HG02588 (cell line): ENCODE measurements at regions not wholly inside any gene's neighbourhood (a gene's known extent, or its start where the extent isn't known, plus 50 kb on each side); places are given as distances from the start of the nearest gene placed in this dataset.
"Not testable (repeated sequence)": the region's sequence is repeated elsewhere in the genome, so short reads cannot be mapped to it uniquely, and the experiment has no call there.

ENCODE experiments used
- ATAC-seq: cut with Tn5 transposase; IDR thresholded peaks from one replicate; pipeline ENCODE4 v1.9.1; 2021; ENCODE audit warnings: mild to moderate bottlenecking, moderate library complexity; ENCODE audit not compliant: unreplicated experiment

- ATAC-seq: no peak
These were observed 81.4 kb downstream of the RERGL start for GRCh38 chr12:18008642-18009041.

DNA sequence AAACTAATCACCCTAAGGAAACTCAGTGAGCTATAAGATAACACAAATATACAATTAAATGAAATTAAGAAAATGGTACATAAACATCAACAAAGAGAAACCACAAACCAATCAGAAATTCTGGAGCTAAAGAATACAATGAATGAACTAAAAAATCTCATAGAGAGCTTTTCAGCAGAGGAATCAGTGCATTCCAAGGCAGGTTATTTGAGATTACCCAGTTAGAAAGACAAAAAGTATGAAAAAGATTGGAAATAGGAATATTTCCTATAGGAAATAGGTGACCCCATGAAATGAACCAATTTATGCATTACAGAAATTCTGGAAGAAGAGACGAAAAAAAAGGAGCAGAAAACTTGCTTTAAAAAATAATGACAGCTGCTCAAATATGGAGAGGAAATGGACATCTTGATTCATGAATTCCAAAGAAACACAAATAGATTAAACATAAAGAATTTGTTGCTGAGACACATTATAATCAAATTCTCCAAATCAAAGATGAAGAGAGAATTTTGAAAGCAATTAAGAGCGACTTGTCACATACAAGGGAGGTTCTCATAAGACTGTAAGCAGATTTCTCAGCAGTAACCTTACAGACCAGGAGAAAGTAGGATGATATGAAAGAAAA is 90.7 kb downstream of the RERGL start:
- no peak for ATAC-seq

GRCh38 chr12:17992002-17992656 is 97.9 kb downstream of the RERGL start:
- peak; percentile 81 for ATAC-seq

GRCh38 chr12:17982556-17982955 is 107.4 kb downstream of the RERGL start:
- ATAC-seq: no peak

GRCh38 chr12:17976202-17976601 is 113.8 kb downstream of the RERGL start:
- no peak for ATAC-seq

DNA sequence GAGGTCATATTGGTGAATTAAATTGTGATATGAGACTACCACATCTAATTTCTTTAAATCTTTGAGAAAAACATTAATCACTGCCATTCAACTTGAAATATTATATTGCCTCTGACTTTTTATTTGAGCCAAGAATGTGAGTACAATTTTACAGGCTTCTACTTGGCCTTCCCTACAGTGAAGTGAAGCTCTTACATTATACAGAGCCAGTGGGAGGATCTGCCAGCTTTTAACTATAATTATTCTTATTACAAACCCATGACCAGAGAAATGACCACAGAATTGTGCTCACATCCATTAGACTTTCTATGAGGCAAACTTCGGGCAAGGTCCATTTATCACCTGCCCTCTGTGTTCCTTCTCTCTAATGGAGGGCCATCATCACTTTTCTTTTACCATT is 114.2 kb downstream of the RERGL start:
- ATAC-seq: no peak

DNA sequence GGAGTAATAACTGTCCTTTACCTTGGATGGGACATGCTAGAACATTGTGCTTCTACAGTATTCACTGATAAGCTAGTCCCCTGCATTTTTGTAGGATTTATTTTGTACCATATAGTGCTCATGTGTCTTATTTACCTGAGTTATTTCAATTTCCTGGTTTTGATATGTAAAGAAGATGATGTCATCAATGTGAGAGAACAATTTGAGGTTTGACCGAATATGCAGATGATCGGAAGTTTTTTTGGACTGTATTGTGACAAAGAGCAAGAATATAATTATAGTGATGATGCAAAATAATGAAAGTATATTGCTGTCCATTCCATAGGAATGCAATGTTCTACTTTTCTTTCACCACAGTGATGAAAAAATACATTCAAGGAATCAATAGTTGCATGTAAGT is 114.8 kb downstream of the RERGL start:
- no peak for ATAC-seq

DNA sequence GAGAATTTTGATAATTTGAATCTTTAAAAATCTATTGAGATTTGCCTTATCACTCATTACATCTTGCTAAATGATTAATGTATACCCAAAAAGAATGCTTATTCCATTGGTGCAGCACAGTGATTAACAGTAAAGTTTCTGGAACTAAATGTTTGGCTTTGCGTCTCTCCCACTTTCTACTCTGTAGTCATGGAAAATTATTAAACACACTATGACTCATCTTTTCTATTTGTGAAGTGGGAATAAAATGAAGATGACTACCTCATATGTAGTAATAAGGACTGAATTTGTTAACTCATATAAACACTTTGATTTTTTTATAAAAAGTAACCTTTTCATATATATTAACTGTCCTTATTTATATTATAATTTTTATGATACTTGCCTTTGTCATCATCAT is 118.1 kb downstream of the RERGL start:
- ATAC-seq: no peak

DNA sequence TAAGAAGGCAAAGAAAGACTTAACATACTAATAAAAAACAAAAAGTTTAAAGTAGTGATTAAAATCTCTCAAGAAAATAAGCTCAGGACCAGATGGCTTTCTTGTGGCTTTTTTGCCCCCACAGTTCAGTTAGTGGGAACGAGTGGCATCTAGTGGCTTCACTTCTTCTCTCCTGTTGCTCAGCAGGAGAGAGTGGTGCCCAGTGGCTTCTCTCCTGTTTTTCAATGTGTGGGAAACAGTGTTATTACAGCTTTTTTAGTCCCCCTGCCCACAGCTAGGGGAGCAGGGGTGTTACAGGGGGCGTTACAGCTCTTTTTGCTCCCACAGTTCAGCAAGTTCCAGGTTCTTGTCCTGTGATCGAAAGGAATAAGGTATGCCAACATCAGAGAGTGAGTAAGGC is 135.2 kb downstream of the RERGL start:
- ATAC-seq: no peak

- ATAC-seq: no peak
These were observed 139.1 kb downstream of the RERGL start for GRCh38 chr12:17950898-17951297.

DNA sequence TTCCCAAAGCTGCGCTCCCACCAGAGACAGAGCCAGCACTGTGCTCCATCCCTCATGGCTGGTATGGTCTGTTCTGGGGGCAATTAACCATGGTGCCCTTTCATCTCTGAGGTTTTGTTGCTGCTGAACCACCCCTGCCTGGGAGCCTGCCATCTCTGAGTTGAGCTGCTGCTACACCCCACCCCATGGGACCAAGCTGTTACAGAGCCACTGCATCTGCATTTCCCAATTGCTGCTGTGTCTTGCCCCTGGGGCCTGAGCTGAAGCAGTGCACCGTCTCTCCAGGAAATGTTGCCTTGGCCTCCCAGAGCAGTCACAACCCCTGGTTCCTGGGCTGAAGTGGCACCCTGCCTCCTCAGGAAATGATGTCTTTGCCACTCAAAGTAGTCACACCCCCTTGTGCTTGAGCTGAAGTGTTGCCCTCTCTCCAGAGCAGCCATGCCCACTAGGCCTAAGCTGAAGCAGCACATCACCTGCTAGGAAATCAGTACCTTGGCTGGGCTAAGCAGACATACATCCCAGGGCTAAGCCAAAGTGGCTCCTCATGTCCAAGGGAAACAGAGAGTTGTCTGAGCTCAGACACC is 140.3 kb downstream of the RERGL start:
- ATAC-seq: no peak

DNA sequence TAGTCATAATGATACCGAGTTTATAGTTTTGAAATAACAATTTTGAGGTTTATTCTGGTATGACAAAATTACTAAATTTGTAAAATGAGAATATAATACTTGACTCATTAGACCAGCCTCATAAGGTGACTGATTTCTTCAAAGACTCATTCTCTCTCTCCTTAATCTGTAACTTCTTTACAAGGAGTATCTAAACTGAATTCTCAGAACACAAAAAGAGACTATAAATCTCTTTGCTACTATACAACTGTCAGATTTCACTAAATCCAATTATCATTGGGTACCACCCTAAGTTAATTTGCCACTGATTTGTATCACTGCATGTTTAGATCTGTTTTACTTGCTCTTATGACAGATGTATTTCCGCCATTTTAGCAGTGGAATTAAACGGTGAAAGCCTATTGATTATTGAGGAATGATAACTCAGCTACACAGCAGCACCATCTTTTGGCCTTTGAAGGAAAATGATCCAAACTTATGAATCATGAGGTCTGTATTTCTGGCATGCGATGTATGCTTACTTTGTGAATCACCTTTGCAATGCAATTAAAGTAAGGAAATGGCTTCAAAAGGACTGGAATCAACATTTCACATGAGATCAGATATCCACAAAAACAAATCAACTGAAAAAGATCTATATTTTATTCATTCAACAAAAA is 161.2 kb downstream of the RERGL start:
- ATAC-seq: no peak

GRCh38 chr12:17918013-17918412 is 172.0 kb downstream of the RERGL start:
- no peak for ATAC-seq

- no peak for ATAC-seq
These were observed 205.4 kb downstream of the RERGL start for GRCh38 chr12:17884581-17884980.

- ATAC-seq: no peak
These were observed 211.3 kb downstream of the RERGL start for GRCh38 chr12:17878714-17879113.

GRCh38 chr12:17875230-17875629 is 214.8 kb downstream of the RERGL start:
- no peak for ATAC-seq

DNA sequence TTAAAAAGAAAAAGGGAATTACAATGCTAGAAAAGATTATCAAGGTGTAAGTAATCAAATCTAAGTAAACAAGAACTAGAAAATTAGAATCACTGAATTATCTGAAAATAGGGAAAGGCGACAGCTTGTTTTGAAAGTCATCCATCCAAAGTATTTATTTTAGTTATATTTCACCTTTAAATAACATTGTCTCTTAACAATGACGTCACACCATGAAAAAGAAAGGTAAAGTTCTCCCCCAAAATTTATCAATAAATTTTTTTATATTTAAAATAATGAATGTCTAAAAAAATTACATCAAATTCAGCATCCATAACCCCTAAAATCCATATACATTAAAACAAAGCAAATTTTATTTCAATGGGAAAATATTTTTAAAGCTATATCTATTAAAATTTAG is 223.2 kb downstream of the RERGL start:
- no peak for ATAC-seq

DNA sequence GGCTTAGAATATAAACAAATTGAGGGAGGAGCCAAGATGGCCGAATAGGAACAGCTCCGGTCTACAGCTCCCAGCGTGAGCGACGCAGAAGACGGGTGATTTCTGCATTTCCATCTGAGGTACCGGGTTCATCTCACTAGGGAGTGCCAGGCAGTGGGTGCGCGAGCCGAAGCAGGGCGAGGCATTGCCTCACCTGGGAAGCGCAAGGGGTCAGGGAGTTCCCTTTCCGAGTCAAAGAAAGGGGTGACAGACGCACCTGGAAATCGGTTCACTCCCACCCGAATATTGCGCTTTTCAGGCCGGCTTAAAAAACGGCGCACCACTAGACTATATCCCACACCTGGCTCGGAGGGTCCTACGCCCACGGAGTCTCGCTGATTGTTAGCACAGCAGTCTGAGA is 234.4 kb downstream of the RERGL start:
- not testable (repeated sequence) for ATAC-seq

- no peak for ATAC-seq
These were observed 236.9 kb downstream of the RERGL start for GRCh38 chr12:17853054-17853453.

DNA sequence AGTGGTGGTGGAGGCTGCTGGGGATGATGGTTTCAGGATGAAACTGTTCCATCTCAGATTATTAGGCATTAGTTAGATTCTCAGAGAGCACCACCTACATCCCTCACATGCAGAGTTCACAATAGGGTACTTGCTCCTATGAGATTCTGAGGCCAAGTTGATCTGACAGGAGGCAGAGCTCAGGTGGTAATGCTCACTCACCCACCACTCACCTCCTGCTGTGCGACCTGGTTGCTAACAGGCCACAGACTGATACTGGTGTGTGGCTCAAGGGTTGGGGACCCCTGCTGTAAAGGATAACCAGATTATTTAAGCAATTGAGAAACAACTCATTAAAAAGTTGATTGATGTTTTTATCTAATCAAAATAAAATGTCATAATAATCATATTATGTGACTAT is 248.5 kb downstream of the RERGL start:
- no peak for ATAC-seq

GRCh38 chr12:17829813-17830212 is 260.2 kb downstream of the RERGL start:
- no peak for ATAC-seq

DNA sequence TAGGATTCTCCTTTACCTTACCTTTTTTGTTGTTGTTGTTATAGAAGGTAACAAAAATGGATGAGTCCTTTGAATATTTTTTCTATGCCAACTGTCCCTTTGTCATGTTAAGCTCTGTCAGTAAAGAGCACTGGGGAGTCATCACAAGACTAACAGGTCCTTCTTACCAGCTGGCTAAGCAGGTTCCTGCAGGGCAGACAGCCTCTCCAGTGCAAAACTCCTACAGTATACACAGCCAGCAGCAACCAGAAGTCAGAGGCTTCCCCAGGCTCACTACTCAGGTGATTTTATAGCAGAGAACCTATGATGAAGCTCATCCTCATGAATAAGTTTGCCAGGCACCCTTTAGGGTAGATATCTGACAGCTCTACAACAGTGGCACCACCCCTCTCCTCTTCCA is 271.1 kb downstream of the RERGL start:
- no peak for ATAC-seq
